ENCODE measurements at regions not wholly inside any gene's neighbourhood (a gene's known extent, or its start where the extent isn't known, plus 50 kb on each side); places are given as distances from the start of the nearest gene placed in this dataset.

- 90% methylated on average over 3 of the region's 3 CpGs for WGBS
- no peak for DNase-seq (ENCODE audit: low spot score)
- Histone ChIP-seq H3K27ac (no peak overlapping the region), H3K9me3 (no peaks in the 10 kb centered on the region), H3K4me1 (replicated peaks) (no peaks in the 10 kb centered on the region), H3K27me3 (replicated peaks; ENCODE audit: insufficient read depth) (no peaks in the 10 kb centered on the region), H3K36me3 (no peaks in the 10 kb centered on the region), H3K4me3 (no peak overlapping the region)
- no peak for TF ChIP-seq POLR2A (IDR thresholded peaks at IDR 0.05)
- no peak for TF ChIP-seq POLR2AphosphoS5 (IDR thresholded peaks at IDR 0.05)
- TF ChIP-seq, protein P1, sequence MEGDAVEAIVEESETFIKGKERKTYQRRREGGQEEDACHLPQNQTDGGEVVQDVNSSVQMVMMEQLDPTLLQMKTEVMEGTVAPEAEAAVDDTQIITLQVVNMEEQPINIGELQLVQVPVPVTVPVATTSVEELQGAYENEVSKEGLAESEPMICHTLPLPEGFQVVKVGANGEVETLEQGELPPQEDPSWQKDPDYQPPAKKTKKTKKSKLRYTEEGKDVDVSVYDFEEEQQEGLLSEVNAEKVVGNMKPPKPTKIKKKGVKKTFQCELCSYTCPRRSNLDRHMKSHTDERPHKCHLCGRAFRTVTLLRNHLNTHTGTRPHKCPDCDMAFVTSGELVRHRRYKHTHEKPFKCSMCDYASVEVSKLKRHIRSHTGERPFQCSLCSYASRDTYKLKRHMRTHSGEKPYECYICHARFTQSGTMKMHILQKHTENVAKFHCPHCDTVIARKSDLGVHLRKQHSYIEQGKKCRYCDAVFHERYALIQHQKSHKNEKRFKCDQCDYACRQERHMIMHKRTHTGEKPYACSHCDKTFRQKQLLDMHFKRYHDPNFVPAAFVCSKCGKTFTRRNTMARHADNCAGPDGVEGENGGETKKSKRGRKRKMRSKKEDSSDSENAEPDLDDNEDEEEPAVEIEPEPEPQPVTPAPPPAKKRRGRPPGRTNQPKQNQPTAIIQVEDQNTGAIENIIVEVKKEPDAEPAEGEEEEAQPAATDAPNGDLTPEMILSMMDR (IDR thresholded peaks at IDR 0.05): no peak
- intact Hi-C loops (cut with DNase I): no loop called here
Measured at GRCh38 chr10:28920091-28920490, 242.8 kb downstream of the BAMBI start.

- H3K4me1 ChIP-seq (replicated peaks): no peaks in the 10 kb centered on the region
- H3K27ac ChIP-seq: no peak overlapping the region
- no peaks in the 10 kb centered on the region for H3K27me3 ChIP-seq (replicated peaks; ENCODE audit: insufficient read depth)
- H3K9me3 ChIP-seq: no peaks in the 10 kb centered on the region
- no peak overlapping the region for H3K4me3 ChIP-seq
- H3K36me3 ChIP-seq: no peaks in the 10 kb centered on the region
- intact Hi-C loops (cut with DNase I): no loop called here
- TF ChIP-seq, protein P1 (IDR thresholded peaks at IDR 0.05): no peak
- TF ChIP-seq POLR2AphosphoS5 (IDR thresholded peaks at IDR 0.05) (no peak), POLR2A (IDR thresholded peaks at IDR 0.05) (no peak)
- 100% methylated on average over 2 of the region's 2 CpGs for WGBS
- no peak for DNase-seq (ENCODE audit: low spot score)
Measured at GRCh38 chr10:28922127-28922526, 244.8 kb downstream of the BAMBI start.

DNA sequence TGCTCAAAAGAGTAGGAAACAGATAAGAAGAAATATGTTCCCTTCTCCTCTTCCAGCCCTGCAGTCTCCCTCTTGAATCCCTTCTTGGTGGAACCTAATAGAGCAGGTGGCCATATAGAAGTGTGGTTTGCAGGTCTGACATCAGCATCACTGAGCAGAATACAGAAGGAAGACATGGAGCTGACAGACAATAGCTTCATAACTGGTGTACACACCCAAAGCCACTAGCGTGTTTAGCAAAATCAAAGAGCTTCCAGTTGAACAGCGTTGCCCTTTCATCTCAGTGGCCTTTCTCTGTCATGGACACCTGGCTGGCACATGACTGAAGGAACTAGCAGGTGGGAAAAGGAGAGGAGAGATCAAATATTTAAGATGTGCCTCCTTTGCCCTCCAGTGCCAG, 245.5 kb downstream of the BAMBI start:
- intact Hi-C loops (cut with DNase I): no loop called here
- WGBS: 96% methylated on average over 2 of the region's 2 CpGs
- H3K9me3 ChIP-seq: no peaks in the 10 kb centered on the region
- H3K27me3 ChIP-seq (replicated peaks; ENCODE audit: insufficient read depth): no peaks in the 10 kb centered on the region
- no peaks in the 10 kb centered on the region for H3K4me1 ChIP-seq (replicated peaks)
- TF ChIP-seq POLR2A (IDR thresholded peaks at IDR 0.05) (no peak), POLR2AphosphoS5 (IDR thresholded peaks at IDR 0.05) (no peak)
- TF ChIP-seq, protein P1 (IDR thresholded peaks at IDR 0.05): no peak
- no peak overlapping the region for H3K4me3 ChIP-seq
- H3K36me3 ChIP-seq: no peaks in the 10 kb centered on the region
- no peak overlapping the region for H3K27ac ChIP-seq
- DNase-seq (ENCODE audit: low spot score): no peak

- no peak overlapping the region for H3K4me3 ChIP-seq
- 75% methylated on average over 10 of the region's 10 CpGs for WGBS
- no peaks in the 10 kb centered on the region for H3K36me3 ChIP-seq
- DNase-seq (ENCODE audit: low spot score): no peak
- H3K27ac ChIP-seq: no peak overlapping the region
- no peaks in the 10 kb centered on the region for H3K9me3 ChIP-seq
- H3K27me3 ChIP-seq (replicated peaks; ENCODE audit: insufficient read depth): no peaks in the 10 kb centered on the region
- TF ChIP-seq POLR2AphosphoS5 (IDR thresholded peaks at IDR 0.05): no peak
- TF ChIP-seq POLR2A (IDR thresholded peaks at IDR 0.05): no peak
- TF ChIP-seq, protein P1 (IDR thresholded peaks at IDR 0.05): no peak
- no peaks in the 10 kb centered on the region for H3K4me1 ChIP-seq (replicated peaks)
- intact Hi-C loops (cut with DNase I): no loop called here
Measured at GRCh38 chr10:28924717-28925116, 247.4 kb downstream of the BAMBI start.

DNA sequence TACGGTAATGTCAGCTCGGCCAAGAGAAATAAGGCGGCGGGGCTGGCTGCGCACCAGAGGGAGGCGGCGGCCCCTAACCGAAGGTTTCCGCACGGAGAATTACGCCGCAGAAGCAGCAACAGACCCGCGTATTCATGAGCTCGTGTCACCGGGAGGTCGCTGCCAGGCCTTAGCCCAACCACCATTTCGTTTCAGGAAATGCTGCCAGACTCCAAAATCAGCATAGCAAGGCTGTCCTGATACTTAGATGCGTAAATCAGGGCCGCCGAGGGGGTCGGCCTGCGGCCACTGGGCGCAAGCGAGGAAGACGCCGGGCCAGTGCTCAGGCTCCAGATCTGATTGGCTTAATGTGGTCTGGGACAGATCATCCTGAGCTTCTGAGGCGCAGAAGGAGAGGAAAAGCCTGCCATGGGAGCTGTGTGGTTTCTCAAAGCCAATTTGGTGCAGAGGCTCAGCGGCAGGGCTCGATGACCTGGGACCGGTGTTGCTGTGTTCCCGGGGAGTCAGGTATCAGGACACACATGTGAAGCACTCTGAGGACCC, 247.9 kb downstream of the BAMBI start:
- Histone ChIP-seq H3K4me1 (replicated peaks) (no peaks in the 10 kb centered on the region), H3K4me3 (no peak overlapping the region), H3K27ac (no peak overlapping the region), H3K9me3 (no peaks in the 10 kb centered on the region), H3K27me3 (replicated peaks; ENCODE audit: insufficient read depth) (no peaks in the 10 kb centered on the region), H3K36me3 (no peaks in the 10 kb centered on the region)
- intact Hi-C loops (cut with DNase I): no loop called here
- 71% methylated on average over 32 of the region's 32 CpGs for WGBS
- DNase-seq (ENCODE audit: low spot score): no peak
- TF ChIP-seq POLR2AphosphoS5 (IDR thresholded peaks at IDR 0.05): no peak
- TF ChIP-seq POLR2A (IDR thresholded peaks at IDR 0.05): no peak
- TF ChIP-seq, protein P1 (IDR thresholded peaks at IDR 0.05): no peak
